ENCODE measurements at regions not wholly inside any gene's neighbourhood (a gene's known extent, or its start where the extent isn't known, plus 50 kb on each side); places are given as distances from the start of the nearest gene placed in this dataset.

DNA sequence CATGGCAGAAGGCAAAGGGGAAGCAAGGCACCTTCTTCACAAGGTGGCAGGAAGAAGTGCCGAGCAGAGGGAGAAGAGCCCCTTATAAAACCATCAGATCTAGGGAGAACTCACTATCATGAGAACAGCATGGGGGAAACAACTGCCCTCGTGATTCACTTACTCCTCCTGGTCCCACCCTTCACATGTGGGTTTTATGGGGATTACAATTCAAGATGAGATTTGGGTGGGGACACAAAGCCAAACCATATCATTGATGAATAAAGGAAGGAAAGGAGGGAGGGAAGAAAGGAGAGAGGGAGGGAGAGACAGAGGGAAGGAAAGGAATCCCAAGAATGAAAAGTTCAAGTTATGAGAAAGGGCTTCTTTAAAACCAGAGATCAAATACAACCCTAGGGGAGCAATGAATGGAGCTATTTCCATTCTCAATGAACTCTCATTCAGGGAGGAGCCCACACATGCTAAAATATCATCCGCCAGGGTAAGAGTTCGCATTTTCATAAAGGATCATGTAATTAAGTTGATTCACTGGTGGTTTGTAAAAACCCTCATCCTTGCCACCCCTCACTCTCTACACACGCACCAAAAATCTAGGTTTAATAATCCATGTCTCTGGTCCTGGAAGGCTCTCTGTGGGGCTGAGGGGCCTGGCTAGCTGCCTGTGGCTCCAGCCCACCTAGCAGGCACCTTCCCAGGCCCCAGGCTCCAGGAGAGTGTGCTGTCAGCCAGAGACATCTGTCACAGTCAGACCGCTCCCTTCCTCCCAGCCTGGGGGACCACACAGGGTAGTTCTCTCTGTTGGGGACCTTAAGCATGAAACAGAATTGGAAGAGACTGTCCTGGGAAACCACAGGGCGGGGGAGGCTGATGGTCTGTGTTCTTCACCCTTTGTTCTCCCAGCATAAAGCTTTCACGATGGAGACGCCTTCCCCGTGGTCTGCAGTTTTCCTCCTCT lies 94.0 kb downstream of the CCDC185 start:
- WGBS, 2 donors = 71 to 77% methylated on average over 10 of the region's 10 CpGs
- H3K27me3 ChIP-seq = no peaks in the 10 kb centered on the region
- no peaks in the 10 kb centered on the region for H3K9me3 ChIP-seq
- no peaks in the 10 kb centered on the region for H3K4me1 ChIP-seq
- H3K27ac ChIP-seq = no peak overlapping the region
- no peak for DNase-seq
- no peaks in the 10 kb centered on the region for H3K36me3 ChIP-seq
- no peak overlapping the region for H3K4me3 ChIP-seq
- no peak for TF ChIP-seq POLR2AphosphoS5 (IDR thresholded peaks at IDR 0.05)
- TF ChIP-seq POLR2A (IDR thresholded peaks at IDR 0.05) = no peak
- TF ChIP-seq EP300 (IDR thresholded peaks at IDR 0.05) = no peak
- TF ChIP-seq, protein P1, sequence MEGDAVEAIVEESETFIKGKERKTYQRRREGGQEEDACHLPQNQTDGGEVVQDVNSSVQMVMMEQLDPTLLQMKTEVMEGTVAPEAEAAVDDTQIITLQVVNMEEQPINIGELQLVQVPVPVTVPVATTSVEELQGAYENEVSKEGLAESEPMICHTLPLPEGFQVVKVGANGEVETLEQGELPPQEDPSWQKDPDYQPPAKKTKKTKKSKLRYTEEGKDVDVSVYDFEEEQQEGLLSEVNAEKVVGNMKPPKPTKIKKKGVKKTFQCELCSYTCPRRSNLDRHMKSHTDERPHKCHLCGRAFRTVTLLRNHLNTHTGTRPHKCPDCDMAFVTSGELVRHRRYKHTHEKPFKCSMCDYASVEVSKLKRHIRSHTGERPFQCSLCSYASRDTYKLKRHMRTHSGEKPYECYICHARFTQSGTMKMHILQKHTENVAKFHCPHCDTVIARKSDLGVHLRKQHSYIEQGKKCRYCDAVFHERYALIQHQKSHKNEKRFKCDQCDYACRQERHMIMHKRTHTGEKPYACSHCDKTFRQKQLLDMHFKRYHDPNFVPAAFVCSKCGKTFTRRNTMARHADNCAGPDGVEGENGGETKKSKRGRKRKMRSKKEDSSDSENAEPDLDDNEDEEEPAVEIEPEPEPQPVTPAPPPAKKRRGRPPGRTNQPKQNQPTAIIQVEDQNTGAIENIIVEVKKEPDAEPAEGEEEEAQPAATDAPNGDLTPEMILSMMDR (IDR thresholded peaks at IDR 0.05) = no peak
- intact Hi-C loops (cut with DNase I) = no loop called here

DNA sequence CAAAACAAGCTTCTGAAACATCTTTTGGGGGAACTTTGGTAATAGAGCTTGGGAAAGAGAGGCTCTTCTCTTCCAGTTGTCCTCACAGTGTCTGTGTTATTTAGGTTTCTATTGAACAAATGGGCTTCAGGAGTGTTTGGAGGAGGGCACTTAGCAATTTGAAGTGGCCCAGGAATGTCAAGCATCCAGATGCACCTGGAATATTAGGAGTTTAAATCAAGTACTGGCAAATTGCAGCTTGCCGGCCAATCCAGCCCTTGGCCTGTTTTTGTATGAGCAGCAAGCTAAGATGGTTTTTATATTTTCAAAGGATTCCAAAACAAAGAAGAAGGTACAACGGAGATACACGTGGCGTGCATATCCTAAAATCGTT lies 94.7 kb downstream of the CCDC185 start:
- Histone ChIP-seq H3K9me3 (no peaks in the 10 kb centered on the region), H3K27ac (no peak overlapping the region), H3K27me3 (no peaks in the 10 kb centered on the region), H3K4me3 (no peak overlapping the region), H3K36me3 (no peaks in the 10 kb centered on the region), H3K4me1 (no peaks in the 10 kb centered on the region)
- TF ChIP-seq, protein P1 (IDR thresholded peaks at IDR 0.05) = no peak
- TF ChIP-seq EP300 (IDR thresholded peaks at IDR 0.05) (no peak), POLR2A (IDR thresholded peaks at IDR 0.05) (no peak), POLR2AphosphoS5 (IDR thresholded peaks at IDR 0.05) (no peak)
- WGBS, 2 donors = 91% methylated on average over 5 of the region's 5 CpGs
- DNase-seq = no peak
- intact Hi-C loops (cut with DNase I) = no loop called here

- Histone ChIP-seq H3K4me1 (no peaks in the 10 kb centered on the region), H3K36me3 (no peaks in the 10 kb centered on the region), H3K27me3 (no peaks in the 10 kb centered on the region), H3K27ac (no peak overlapping the region), H3K9me3 (no peaks in the 10 kb centered on the region), H3K4me3 (no peak overlapping the region)
- DNase-seq = no peak
- WGBS, 2 donors = 76 to 82% methylated on average over 5 of the region's 5 CpGs
- intact Hi-C loops (cut with DNase I) = no loop called here
- TF ChIP-seq EP300 (IDR thresholded peaks at IDR 0.05) (no peak), POLR2AphosphoS5 (IDR thresholded peaks at IDR 0.05) (no peak), POLR2A (IDR thresholded peaks at IDR 0.05) (no peak)
- TF ChIP-seq, protein P1 (IDR thresholded peaks at IDR 0.05) = no peak
These were observed 96.2 kb downstream of the CCDC185 start for GRCh38 chr1:223489439-223489838.

DNA sequence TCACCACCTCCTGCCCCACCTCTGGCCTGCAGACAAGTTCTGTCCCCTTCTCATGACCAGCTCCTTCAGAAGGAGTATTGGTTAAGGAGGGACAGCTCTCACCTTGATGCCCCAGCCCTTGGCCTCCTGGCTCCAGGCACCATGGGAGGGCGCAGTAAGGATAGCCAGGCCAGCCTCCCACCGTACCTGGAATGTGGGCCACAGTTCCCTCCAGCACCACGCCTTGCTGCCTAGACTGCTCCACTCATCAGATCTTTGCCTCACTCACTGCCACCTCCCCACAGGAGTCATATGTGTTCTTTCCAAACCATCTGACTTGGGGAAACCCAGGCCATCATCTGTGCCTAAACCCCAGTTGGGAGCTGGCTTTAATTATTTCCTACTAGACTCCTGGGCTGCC lies 97.0 kb downstream of the CCDC185 start:
- Histone ChIP-seq H3K27ac (no peak overlapping the region), H3K4me3 (no peak overlapping the region), H3K9me3 (no peaks in the 10 kb centered on the region), H3K36me3 (no peaks in the 10 kb centered on the region), H3K27me3 (no peaks in the 10 kb centered on the region), H3K4me1 (no peaks in the 10 kb centered on the region)
- intact Hi-C loops (cut with DNase I) = no loop called here
- TF ChIP-seq, protein P1 (IDR thresholded peaks at IDR 0.05) = no peak
- TF ChIP-seq POLR2AphosphoS5 (IDR thresholded peaks at IDR 0.05) = no peak
- no peak for TF ChIP-seq POLR2A (IDR thresholded peaks at IDR 0.05)
- no peak for TF ChIP-seq EP300 (IDR thresholded peaks at IDR 0.05)
- no peak for DNase-seq
- 93 to 94% methylated on average over 3 of the region's 3 CpGs for WGBS, 2 donors
